Thymus (tissue), 11 donors: ENCODE measurements at regions not wholly inside any gene's neighbourhood (a gene's known extent, or its start where the extent isn't known, plus 50 kb on each side); places are given as distances from the start of the nearest gene placed in this dataset.
"Not testable (repeated sequence)": the region's sequence is repeated elsewhere in the genome, so short reads cannot be mapped to it uniquely, and the experiment has no call there.

ENCODE experiments used
- DNase-seq, 9 donors: peaks; one replicate each; pipeline ENCODE4 v3.0.0-alpha.2; 2013; ENCODE audit warnings: low spot score in 9 of 9, low read depth in 6 of 9, missing footprints in 1 of 9
- H3K27ac ChIP-seq, 2 donors: one replicate each; pipeline ENCODE4 v1.5.1; 2013; ENCODE audit warnings: control low read depth in 1 of 2, low read depth in 1 of 2, low read length in 1 of 2, mild to moderate bottlenecking in 1 of 2, moderate library complexity in 1 of 2
- H3K27me3 ChIP-seq, 2 donors: one replicate each; pipeline ENCODE4 v1.5.1; 2013; ENCODE audit warnings: low read length in 1 of 2; ENCODE audit not compliant: control insufficient read depth in 2 of 2, insufficient read depth in 1 of 2
- H3K36me3 ChIP-seq, 2 donors: one replicate each; pipeline ENCODE4 v1.5.1; 2013; ENCODE audit warnings: low read length in 1 of 2, mild to moderate bottlenecking in 1 of 2, moderate library complexity in 1 of 2; ENCODE audit not compliant: control insufficient read depth in 2 of 2, insufficient read depth in 2 of 2
- H3K4me1 ChIP-seq, 2 donors: one replicate each; pipeline ENCODE4 v1.5.1; 2013; ENCODE audit warnings: low read length in 2 of 2; ENCODE audit not compliant: control insufficient read depth in 2 of 2, insufficient read depth in 2 of 2
- H3K4me3 ChIP-seq, 2 donors: one replicate each; pipeline ENCODE4 v1.5.1; 2013; ENCODE audit warnings: low read length in 2 of 2, control low read depth in 1 of 2, mild to moderate bottlenecking in 1 of 2
- H3K9me3 ChIP-seq, 2 donors: one replicate each; pipeline ENCODE4 v1.5.1; 2013; ENCODE audit warnings: low read length in 1 of 2, mild to moderate bottlenecking in 1 of 2; ENCODE audit not compliant: control insufficient read depth in 2 of 2, insufficient read depth in 1 of 2
- WGBS: extraction: QIAGEN DNeasy Blood & Tissue Kit; methylation state at CpG from one replicate; pipeline ENCODE4 v1.1.7; 2013; 5-methylcytosine and 5-hydroxymethylcytosine counted together
- donor health status: healthy.

GRCh38 chr13:106096661-106097092 lies 438.8 kb downstream of the EFNB2 start:
- H3K4me3 ChIP-seq = no peak overlapping the region
- 91% methylated on average over 4 of the region's 4 CpGs for WGBS
- H3K4me1 ChIP-seq = peaks cover 0 to 8% of the 10 kb centered on the region in 2 donors
- DNase-seq = no peak
- H3K9me3 ChIP-seq = no peaks in the 10 kb centered on the region
- no peaks in the 10 kb centered on the region for H3K27me3 ChIP-seq
- no peaks in the 10 kb centered on the region for H3K36me3 ChIP-seq
- H3K27ac ChIP-seq = no peak overlapping the region

- H3K9me3 ChIP-seq = no peaks in the 10 kb centered on the region
- H3K4me1 ChIP-seq = peaks cover 0 to 8% of the 10 kb centered on the region in 2 donors
- H3K4me3 ChIP-seq = no peak overlapping the region
- 96% methylated on average over 4 of the region's 4 CpGs for WGBS
- H3K36me3 ChIP-seq = no peaks in the 10 kb centered on the region
- H3K27me3 ChIP-seq = no peaks in the 10 kb centered on the region
- H3K27ac ChIP-seq = no peak overlapping the region
- DNase-seq = no peak
These were observed 439.5 kb downstream of the EFNB2 start for GRCh38 chr13:106095919-106096318.

DNA sequence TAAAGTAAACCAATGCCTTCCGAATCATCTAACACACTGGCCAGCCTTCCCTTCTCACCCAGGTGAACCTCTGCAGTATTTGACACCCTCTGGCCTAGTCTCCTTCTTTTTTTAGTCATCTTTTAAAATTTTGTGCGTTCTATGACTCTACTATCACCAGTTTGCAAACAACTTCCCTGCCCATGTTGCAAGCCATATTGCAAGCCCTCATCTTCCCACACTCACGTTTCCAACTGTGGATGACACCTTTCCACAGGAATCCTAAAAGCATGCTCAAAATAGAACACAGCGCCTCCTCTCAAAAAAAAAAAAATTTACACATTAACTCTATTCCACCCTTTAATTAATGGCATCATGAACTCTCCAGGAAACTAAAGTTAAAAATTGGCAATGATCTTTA lies 440.1 kb downstream of the EFNB2 start:
- DNase-seq = no peak
- 95% methylated on average over 4 of the region's 4 CpGs for WGBS
- no peaks in the 10 kb centered on the region for H3K9me3 ChIP-seq
- H3K27ac ChIP-seq = no peak overlapping the region
- no peak overlapping the region for H3K4me3 ChIP-seq
- no peaks in the 10 kb centered on the region for H3K27me3 ChIP-seq
- H3K36me3 ChIP-seq = no peaks in the 10 kb centered on the region
- H3K4me1 ChIP-seq = peaks cover 0 to 3% of the 10 kb centered on the region in 2 donors

- no peak for DNase-seq
- no peaks in the 10 kb centered on the region for H3K27me3 ChIP-seq
- H3K9me3 ChIP-seq = no peaks in the 10 kb centered on the region
- no peak overlapping the region for H3K27ac ChIP-seq
- H3K4me1 ChIP-seq = no peaks in the 10 kb centered on the region
- H3K36me3 ChIP-seq = no peaks in the 10 kb centered on the region
- H3K4me3 ChIP-seq = no peak overlapping the region
- WGBS = 90% methylated on average over 2 of the region's 2 CpGs
These were observed 445.5 kb downstream of the EFNB2 start for GRCh38 chr13:106090001-106090400.

GRCh38 chr13:106089261-106089980 lies 446.0 kb downstream of the EFNB2 start:
- H3K27me3 ChIP-seq = no peaks in the 10 kb centered on the region
- H3K9me3 ChIP-seq = no peaks in the 10 kb centered on the region
- no peak overlapping the region for H3K4me3 ChIP-seq
- H3K36me3 ChIP-seq = no peaks in the 10 kb centered on the region
- 88% methylated on average over 8 of the region's 8 CpGs for WGBS
- no peaks in the 10 kb centered on the region for H3K4me1 ChIP-seq
- no peak for DNase-seq
- H3K27ac ChIP-seq = no peak overlapping the region

DNA sequence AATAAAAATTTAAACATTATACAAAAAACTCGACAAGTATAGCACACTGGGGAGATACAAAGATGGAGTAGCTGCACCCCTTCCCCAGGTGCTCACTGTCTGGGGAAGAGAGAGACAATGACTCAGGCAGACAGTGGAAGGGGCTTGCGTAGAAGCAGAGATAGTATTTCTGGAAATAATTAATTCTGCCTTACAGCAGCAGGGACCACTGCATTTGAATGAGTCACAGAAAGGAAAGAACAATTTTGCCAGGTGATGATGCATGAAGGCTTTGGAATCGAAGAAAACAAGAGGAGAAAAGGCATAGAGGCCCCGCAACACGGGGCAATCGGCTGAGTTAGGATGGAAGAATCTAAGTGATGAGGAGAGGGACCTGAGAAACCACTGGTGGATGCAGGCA lies 447.4 kb downstream of the EFNB2 start:
- H3K9me3 ChIP-seq = no peaks in the 10 kb centered on the region
- no peak for DNase-seq
- no peak overlapping the region for H3K4me3 ChIP-seq
- H3K27me3 ChIP-seq = no peaks in the 10 kb centered on the region
- no peak overlapping the region for H3K27ac ChIP-seq
- WGBS = 92% methylated on average over 6 of the region's 6 CpGs
- H3K4me1 ChIP-seq = no peaks in the 10 kb centered on the region
- no peaks in the 10 kb centered on the region for H3K36me3 ChIP-seq

GRCh38 chr13:106087201-106087600 lies 448.3 kb downstream of the EFNB2 start:
- Histone ChIP-seq H3K4me3 (no peak overlapping the region), H3K36me3 (no peaks in the 10 kb centered on the region), H3K9me3 (no peaks in the 10 kb centered on the region), H3K27ac (no peak overlapping the region), H3K27me3 (no peaks in the 10 kb centered on the region), H3K4me1 (no peaks in the 10 kb centered on the region)
- WGBS = 90% methylated on average over 10 of the region's 10 CpGs
- no peak for DNase-seq

DNA sequence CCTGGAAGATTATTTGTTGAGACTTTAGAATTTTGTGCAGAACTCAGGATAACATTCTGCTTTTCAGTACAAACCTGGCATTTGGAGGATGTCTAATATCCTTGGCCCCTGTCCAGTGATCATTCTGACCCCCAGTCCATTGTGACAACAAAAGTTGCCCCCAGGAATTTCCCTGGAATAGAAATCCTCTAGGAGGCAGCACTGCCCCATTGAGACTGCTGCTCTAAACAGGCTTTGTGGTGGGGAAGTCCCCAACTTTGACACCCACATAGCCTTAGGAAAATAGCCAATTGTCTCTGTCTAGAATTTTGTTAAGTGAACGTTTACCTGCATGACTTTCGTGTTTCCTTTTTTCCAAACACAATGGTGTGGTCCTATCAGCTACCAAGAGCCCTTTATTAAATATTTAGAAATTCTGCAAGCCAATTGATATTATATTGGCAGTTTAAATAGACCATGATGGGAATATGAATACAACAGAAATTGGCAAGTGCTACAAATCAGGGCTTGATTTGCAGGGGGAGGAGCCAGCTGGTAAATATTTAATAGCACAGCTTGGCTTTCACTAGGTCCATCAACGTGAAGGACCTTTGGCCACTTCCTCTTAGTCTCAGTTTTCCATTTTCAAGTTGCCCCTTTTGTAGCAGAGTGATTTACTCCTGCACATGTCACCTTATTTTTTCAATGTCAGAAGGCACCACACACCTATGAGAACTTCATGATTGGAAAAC lies 451.7 kb downstream of the EFNB2 start:
- Histone ChIP-seq H3K4me1 (no peaks in the 10 kb centered on the region), H3K27ac (no peak overlapping the region), H3K27me3 (no peaks in the 10 kb centered on the region), H3K4me3 (no peak overlapping the region), H3K36me3 (no peaks in the 10 kb centered on the region), H3K9me3 (no peaks in the 10 kb centered on the region)
- 63% methylated on average over 3 of the region's 3 CpGs for WGBS
- peak in 2 of 9 donors; percentile 4 to 27 for DNase-seq

- H3K4me1 ChIP-seq, H3K36me3 ChIP-seq, DNase-seq, H3K27ac ChIP-seq, H3K4me3 ChIP-seq, H3K9me3 ChIP-seq, H3K27me3 ChIP-seq: not testable (repeated sequence)
- WGBS = 97% methylated on average over 6 of the region's 6 CpGs
These were observed 454.2 kb downstream of the EFNB2 start for GRCh38 chr13:106081221-106081620.
